ENCODE measurements at regions not wholly inside any gene's neighbourhood (a gene's known extent, or its start where the extent isn't known, plus 50 kb on each side); places are given as distances from the start of the nearest gene placed in this dataset.

- TF ChIP-seq, protein P1, sequence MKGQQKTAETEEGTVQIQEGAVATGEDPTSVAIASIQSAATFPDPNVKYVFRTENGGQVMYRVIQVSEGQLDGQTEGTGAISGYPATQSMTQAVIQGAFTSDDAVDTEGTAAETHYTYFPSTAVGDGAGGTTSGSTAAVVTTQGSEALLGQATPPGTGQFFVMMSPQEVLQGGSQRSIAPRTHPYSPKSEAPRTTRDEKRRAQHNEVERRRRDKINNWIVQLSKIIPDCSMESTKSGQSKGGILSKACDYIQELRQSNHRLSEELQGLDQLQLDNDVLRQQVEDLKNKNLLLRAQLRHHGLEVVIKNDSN (CRISPR knock-in tag; IDR thresholded peaks at IDR 0.05), result no peak
- TF ChIP-seq, protein P2, sequence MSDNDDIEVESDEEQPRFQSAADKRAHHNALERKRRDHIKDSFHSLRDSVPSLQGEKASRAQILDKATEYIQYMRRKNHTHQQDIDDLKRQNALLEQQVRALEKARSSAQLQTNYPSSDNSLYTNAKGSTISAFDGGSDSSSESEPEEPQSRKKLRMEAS (CRISPR knock-in tag; IDR thresholded peaks at IDR 0.05), result no peak
- no peak for TF ChIP-seq CREB1 (CRISPR knock-in tag; IDR thresholded peaks at IDR 0.05)
- TF ChIP-seq, protein P3, sequence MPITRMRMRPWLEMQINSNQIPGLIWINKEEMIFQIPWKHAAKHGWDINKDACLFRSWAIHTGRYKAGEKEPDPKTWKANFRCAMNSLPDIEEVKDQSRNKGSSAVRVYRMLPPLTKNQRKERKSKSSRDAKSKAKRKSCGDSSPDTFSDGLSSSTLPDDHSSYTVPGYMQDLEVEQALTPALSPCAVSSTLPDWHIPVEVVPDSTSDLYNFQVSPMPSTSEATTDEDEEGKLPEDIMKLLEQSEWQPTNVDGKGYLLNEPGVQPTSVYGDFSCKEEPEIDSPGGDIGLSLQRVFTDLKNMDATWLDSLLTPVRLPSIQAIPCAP (CRISPR knock-in tag; IDR thresholded peaks at IDR 0.05), result no peak
- peak; percentile 75; the same call in 1 of the 2 replicates for TF ChIP-seq TEAD1 (CRISPR knock-in tag; IDR thresholded peaks at IDR 0.05)
Measured at GRCh38 chr5:117207088-117207668, 632.6 kb upstream of the SEMA6A start (continued).

GRCh38 chr5:117205894-117206293 is 631.3 kb upstream of the SEMA6A start:
- Mint-ChIP-seq H3K36me3 (peaks cover 6% of the 10 kb centered on the region), H3K27ac (no peak overlapping the region), H3K4me1 (peaks cover 45% of the 10 kb centered on the region), H3K9me3 (peaks cover 11% of the 10 kb centered on the region), H3K4me3 (no peak overlapping the region), H3K27me3 (ENCODE audit: low read depth) (no peaks in the 10 kb centered on the region)
- POLR2A ChIA-PET, result no interaction called here
- no peak for TF ChIP-seq OVOL2 (CRISPR knock-in tag; IDR thresholded peaks at IDR 0.05; ENCODE audit: borderline replicate concordance)
- TF ChIP-seq CREB1 (CRISPR knock-in tag; IDR thresholded peaks at IDR 0.05), result no peak
- TF ChIP-seq ZNF671 (CRISPR knock-in tag; IDR thresholded peaks at IDR 0.05), result no peak
- TF ChIP-seq IRF2 (CRISPR knock-in tag; IDR thresholded peaks at IDR 0.05; ENCODE audit: borderline replicate concordance, low read depth), result no peak
- no peak for TF ChIP-seq ELF4 (CRISPR knock-in tag; IDR thresholded peaks at IDR 0.05; ENCODE audit: low read depth)
- TF ChIP-seq, protein P1 (CRISPR knock-in tag; IDR thresholded peaks at IDR 0.05), result no peak
- no peak for TF ChIP-seq NFE2L1 (CRISPR knock-in tag; IDR thresholded peaks at IDR 0.05)
- TF ChIP-seq SMAD3 (CRISPR knock-in tag; IDR thresholded peaks at IDR 0.05; ENCODE audit: borderline replicate concordance), result no peak
- TF ChIP-seq, protein P4, sequence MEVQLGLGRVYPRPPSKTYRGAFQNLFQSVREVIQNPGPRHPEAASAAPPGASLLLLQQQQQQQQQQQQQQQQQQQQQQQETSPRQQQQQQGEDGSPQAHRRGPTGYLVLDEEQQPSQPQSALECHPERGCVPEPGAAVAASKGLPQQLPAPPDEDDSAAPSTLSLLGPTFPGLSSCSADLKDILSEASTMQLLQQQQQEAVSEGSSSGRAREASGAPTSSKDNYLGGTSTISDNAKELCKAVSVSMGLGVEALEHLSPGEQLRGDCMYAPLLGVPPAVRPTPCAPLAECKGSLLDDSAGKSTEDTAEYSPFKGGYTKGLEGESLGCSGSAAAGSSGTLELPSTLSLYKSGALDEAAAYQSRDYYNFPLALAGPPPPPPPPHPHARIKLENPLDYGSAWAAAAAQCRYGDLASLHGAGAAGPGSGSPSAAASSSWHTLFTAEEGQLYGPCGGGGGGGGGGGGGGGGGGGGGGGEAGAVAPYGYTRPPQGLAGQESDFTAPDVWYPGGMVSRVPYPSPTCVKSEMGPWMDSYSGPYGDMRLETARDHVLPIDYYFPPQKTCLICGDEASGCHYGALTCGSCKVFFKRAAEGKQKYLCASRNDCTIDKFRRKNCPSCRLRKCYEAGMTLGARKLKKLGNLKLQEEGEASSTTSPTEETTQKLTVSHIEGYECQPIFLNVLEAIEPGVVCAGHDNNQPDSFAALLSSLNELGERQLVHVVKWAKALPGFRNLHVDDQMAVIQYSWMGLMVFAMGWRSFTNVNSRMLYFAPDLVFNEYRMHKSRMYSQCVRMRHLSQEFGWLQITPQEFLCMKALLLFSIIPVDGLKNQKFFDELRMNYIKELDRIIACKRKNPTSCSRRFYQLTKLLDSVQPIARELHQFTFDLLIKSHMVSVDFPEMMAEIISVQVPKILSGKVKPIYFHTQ (CRISPR knock-in tag; IDR thresholded peaks at IDR 0.05), result no peak
- ATAC-seq (no peak), DNase-seq (ENCODE audit: low spot score) (no peak)
- CTCF ChIA-PET, result interaction anchor here (1.7 kb wide), 1 partner anchor 12 kb away, joined by 6 read pairs; no protein-coding TSS in a partner anchor

DNA sequence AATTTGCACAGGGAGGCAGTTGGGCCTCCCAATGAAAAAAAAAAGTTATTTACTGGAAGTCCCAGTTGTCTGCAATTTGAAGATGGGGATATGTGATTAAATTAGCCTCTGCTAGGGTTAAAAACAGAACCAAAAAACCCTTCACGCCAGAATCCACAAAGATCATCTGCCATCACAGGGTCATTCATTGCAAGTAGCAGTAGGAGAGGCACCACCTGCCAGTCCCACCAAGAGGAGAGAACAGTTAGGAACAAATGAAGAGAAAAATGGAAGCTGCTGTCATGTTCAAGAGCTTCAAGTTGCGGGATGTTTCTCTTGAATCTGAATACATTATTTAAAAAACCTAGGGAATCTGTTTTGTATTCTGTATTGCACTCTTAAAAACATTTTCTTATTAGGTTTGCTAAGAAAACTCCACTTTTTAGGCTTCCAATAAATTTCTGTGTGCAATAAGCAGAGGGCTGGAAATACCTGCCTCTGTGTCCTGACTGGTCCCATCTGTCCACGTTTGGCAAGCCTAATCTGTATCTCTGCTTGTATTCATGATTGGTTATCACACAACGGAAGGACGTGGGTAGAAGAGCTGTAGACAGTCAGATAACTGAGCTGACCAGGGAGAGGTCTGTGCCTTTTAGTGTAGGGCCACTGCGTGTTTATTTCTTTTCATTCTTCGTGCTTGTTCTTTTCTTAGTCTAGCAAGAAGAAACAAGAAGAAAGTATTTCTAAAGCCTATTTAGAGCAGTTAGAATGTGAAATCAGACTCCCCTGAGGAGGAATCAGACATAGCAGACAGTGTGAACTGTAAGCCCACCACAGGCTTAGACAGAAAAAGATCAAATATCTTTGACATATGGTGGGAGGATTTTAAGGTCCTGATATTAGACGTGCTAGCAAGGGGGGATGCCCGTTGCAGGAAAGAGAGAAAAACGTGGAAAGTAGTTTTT is 630.6 kb upstream of the SEMA6A start:
- DNase-seq (ENCODE audit: low spot score), result no peak
- peaks cover 6% of the 10 kb centered on the region for H3K36me3 Mint-ChIP-seq
- H3K27me3 Mint-ChIP-seq (ENCODE audit: low read depth), result no peaks in the 10 kb centered on the region
- CTCF ChIA-PET, result interaction anchor here (1.7 kb wide), 1 partner anchor 13 kb away, joined by 6 read pairs; no protein-coding TSS in a partner anchor
- peaks cover 11% of the 10 kb centered on the region for H3K9me3 Mint-ChIP-seq
- ATAC-seq, result no peak
- peaks cover 45% of the 10 kb centered on the region for H3K4me1 Mint-ChIP-seq
- POLR2A ChIA-PET, result no interaction called here
- H3K27ac Mint-ChIP-seq, result no peak overlapping the region
- H3K4me3 Mint-ChIP-seq, result no peak overlapping the region
- TF ChIP-seq, protein P3 (CRISPR knock-in tag; IDR thresholded peaks at IDR 0.05), result no peak
- TF ChIP-seq, protein P5, sequence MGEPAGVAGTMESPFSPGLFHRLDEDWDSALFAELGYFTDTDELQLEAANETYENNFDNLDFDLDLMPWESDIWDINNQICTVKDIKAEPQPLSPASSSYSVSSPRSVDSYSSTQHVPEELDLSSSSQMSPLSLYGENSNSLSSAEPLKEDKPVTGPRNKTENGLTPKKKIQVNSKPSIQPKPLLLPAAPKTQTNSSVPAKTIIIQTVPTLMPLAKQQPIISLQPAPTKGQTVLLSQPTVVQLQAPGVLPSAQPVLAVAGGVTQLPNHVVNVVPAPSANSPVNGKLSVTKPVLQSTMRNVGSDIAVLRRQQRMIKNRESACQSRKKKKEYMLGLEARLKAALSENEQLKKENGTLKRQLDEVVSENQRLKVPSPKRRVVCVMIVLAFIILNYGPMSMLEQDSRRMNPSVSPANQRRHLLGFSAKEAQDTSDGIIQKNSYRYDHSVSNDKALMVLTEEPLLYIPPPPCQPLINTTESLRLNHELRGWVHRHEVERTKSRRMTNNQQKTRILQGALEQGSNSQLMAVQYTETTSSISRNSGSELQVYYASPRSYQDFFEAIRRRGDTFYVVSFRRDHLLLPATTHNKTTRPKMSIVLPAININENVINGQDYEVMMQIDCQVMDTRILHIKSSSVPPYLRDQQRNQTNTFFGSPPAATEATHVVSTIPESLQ (CRISPR knock-in tag; IDR thresholded peaks at IDR 0.05), result no peak
- TF ChIP-seq JAZF1 (CRISPR knock-in tag; IDR thresholded peaks at IDR 0.05) (no peak), ELF4 (CRISPR knock-in tag; IDR thresholded peaks at IDR 0.05; ENCODE audit: low read depth) (no peak), TP53 (CRISPR knock-in tag; IDR thresholded peaks at IDR 0.05) (no peak), RORB (CRISPR knock-in tag; IDR thresholded peaks at IDR 0.05) (no peak), NR1H2 (CRISPR knock-in tag; IDR thresholded peaks at IDR 0.05) (no peak), ZNF396 (CRISPR knock-in tag; IDR thresholded peaks at IDR 0.05; ENCODE audit: borderline replicate concordance) (no peak), ZNF121 (CRISPR knock-in tag; IDR thresholded peaks at IDR 0.05) (no peak), ATF2 (CRISPR knock-in tag; IDR thresholded peaks at IDR 0.05; ENCODE audit: borderline replicate concordance, low read depth) (no peak)
